GM12891 (cell line): ENCODE measurements at regions not wholly inside any gene's neighbourhood (a gene's known extent, or its start where the extent isn't known, plus 50 kb on each side); places are given as distances from the start of the nearest gene placed in this dataset.

ENCODE experiments used
- POLR2A ChIP-seq: IDR thresholded peaks from 2 replicates; pipeline ENCODE4 v1.6.1; 2011; ENCODE audit warnings: low read depth, low read length, control low read depth
- POLR2AphosphoS5 ChIP-seq: IDR thresholded peaks from 2 replicates; pipeline ENCODE4 v1.6.1; 2011; ENCODE audit warnings: low read depth, low read length, control low read depth
- SPI1 ChIP-seq: IDR thresholded peaks from 2 replicates; pipeline ENCODE4 v1.6.1; 2011; ENCODE audit warnings: low read depth, low read length, control low read depth
- TAF1 ChIP-seq: IDR thresholded peaks from 2 replicates; pipeline ENCODE4 v1.6.1; 2011; ENCODE audit warnings: low read depth, low read length, control low read depth

DNA sequence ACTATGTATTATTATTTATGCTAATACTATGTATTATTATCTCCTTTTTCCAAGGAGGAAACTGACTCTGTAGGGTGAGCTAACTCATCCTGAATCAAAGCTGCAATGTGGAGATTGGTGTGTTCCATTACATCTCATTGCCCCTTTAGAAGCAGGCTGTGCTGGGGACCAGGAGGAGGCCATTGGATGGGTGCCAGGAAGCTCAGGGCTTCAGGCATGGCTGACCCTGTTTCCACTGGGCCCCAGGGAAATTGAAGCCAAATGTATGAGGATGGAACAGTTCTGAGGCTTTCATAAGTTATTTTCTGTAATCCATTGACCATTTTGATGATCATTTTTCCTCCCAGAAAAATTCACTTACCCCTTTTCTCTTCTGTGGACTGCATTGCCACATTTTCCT, 418.8 kb upstream of the ZFP42 start:
- TF ChIP-seq SPI1 = no peak
- no peak for TF ChIP-seq POLR2A
- TF ChIP-seq POLR2AphosphoS5 = no peak
- TF ChIP-seq TAF1 = no peak
